ENCODE measurements at regions not wholly inside any gene's neighbourhood (a gene's known extent, or its start where the extent isn't known, plus 50 kb on each side); places are given as distances from the start of the nearest gene placed in this dataset.

GRCh38 chr18:73593207-73593606, 554.4 kb downstream of the FBXO15 start:
- no peaks in the 10 kb centered on the region for H3K27me3 Mint-ChIP-seq (ENCODE audit: unreplicated experiment)

GRCh38 chr18:73590950-73591349, 556.7 kb downstream of the FBXO15 start:
- H3K9me3 Mint-ChIP-seq (ENCODE audit: unreplicated experiment) = no peaks in the 10 kb centered on the region
- H3K4me3 Mint-ChIP-seq (ENCODE audit: unreplicated experiment) = no peak overlapping the region
- H3K36me3 Mint-ChIP-seq (ENCODE audit: unreplicated experiment) = no peaks in the 10 kb centered on the region
- no peak overlapping the region for H3K27ac Mint-ChIP-seq (ENCODE audit: unreplicated experiment)
- H3K4me1 Mint-ChIP-seq (ENCODE audit: low read depth, unreplicated experiment) = no peaks in the 10 kb centered on the region
- TF ChIP-seq, protein P1, sequence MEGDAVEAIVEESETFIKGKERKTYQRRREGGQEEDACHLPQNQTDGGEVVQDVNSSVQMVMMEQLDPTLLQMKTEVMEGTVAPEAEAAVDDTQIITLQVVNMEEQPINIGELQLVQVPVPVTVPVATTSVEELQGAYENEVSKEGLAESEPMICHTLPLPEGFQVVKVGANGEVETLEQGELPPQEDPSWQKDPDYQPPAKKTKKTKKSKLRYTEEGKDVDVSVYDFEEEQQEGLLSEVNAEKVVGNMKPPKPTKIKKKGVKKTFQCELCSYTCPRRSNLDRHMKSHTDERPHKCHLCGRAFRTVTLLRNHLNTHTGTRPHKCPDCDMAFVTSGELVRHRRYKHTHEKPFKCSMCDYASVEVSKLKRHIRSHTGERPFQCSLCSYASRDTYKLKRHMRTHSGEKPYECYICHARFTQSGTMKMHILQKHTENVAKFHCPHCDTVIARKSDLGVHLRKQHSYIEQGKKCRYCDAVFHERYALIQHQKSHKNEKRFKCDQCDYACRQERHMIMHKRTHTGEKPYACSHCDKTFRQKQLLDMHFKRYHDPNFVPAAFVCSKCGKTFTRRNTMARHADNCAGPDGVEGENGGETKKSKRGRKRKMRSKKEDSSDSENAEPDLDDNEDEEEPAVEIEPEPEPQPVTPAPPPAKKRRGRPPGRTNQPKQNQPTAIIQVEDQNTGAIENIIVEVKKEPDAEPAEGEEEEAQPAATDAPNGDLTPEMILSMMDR (IDR thresholded peaks at IDR 0.05; ENCODE audit: partially characterized antibody, unreplicated experiment) = no peak
- H3K27me3 Mint-ChIP-seq (ENCODE audit: unreplicated experiment) = no peaks in the 10 kb centered on the region
- no peak for DNase-seq

More at GRCh38 chr18:73593207-73593606, 554.4 kb downstream of the FBXO15 start:
- no peak overlapping the region for H3K4me3 Mint-ChIP-seq (ENCODE audit: unreplicated experiment)
- no peaks in the 10 kb centered on the region for H3K9me3 Mint-ChIP-seq (ENCODE audit: unreplicated experiment)
- no peak overlapping the region for H3K27ac Mint-ChIP-seq (ENCODE audit: unreplicated experiment)
- H3K4me1 Mint-ChIP-seq (ENCODE audit: low read depth, unreplicated experiment) = no peaks in the 10 kb centered on the region
- no peak for DNase-seq
- TF ChIP-seq, protein P1 (IDR thresholded peaks at IDR 0.05; ENCODE audit: partially characterized antibody, unreplicated experiment) = no peak
- H3K36me3 Mint-ChIP-seq (ENCODE audit: unreplicated experiment) = no peaks in the 10 kb centered on the region

DNA sequence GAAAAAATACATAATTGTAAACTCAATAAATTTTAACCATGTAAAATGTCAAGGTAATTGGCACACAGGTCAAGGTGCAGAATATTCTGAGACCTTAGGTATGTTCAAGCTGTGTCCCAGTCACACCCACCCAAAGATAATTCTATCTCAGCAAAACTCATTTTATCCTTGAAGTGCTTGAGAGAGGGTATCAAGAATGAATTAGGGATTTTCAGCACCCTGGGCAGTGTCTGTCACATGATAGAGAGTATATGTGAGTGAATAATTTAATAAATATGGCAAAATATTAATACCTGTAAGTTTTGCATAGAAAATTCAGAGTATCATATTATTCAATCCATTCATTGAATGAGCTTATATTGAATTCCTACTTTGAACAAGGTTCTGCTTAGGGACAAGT, 567.9 kb downstream of the FBXO15 start:
- Mint-ChIP-seq H3K27me3 (ENCODE audit: unreplicated experiment) (no peaks in the 10 kb centered on the region), H3K36me3 (ENCODE audit: unreplicated experiment) (no peaks in the 10 kb centered on the region), H3K9me3 (ENCODE audit: unreplicated experiment) (no peaks in the 10 kb centered on the region), H3K4me1 (ENCODE audit: low read depth, unreplicated experiment) (no peaks in the 10 kb centered on the region), H3K27ac (ENCODE audit: unreplicated experiment) (no peak overlapping the region), H3K4me3 (ENCODE audit: unreplicated experiment) (no peak overlapping the region)
- TF ChIP-seq, protein P1 (IDR thresholded peaks at IDR 0.05; ENCODE audit: partially characterized antibody, unreplicated experiment) = no peak
- DNase-seq = no peak

- Mint-ChIP-seq H3K27ac (ENCODE audit: unreplicated experiment) (no peak overlapping the region), H3K4me1 (ENCODE audit: low read depth, unreplicated experiment) (no peaks in the 10 kb centered on the region), H3K27me3 (ENCODE audit: unreplicated experiment) (no peaks in the 10 kb centered on the region), H3K36me3 (ENCODE audit: unreplicated experiment) (no peaks in the 10 kb centered on the region), H3K4me3 (ENCODE audit: unreplicated experiment) (no peak overlapping the region), H3K9me3 (ENCODE audit: unreplicated experiment) (no peaks in the 10 kb centered on the region)
- no peak for DNase-seq
- TF ChIP-seq, protein P1 (IDR thresholded peaks at IDR 0.05; ENCODE audit: partially characterized antibody, unreplicated experiment) = no peak
Observed at GRCh38 chr18:73577365-73577764, 570.3 kb downstream of the FBXO15 start.

- H3K27ac Mint-ChIP-seq (ENCODE audit: unreplicated experiment) = no peak overlapping the region
- no peaks in the 10 kb centered on the region for H3K27me3 Mint-ChIP-seq (ENCODE audit: unreplicated experiment)
- H3K9me3 Mint-ChIP-seq (ENCODE audit: unreplicated experiment) = no peaks in the 10 kb centered on the region
- H3K4me3 Mint-ChIP-seq (ENCODE audit: unreplicated experiment) = no peak overlapping the region
- H3K4me1 Mint-ChIP-seq (ENCODE audit: low read depth, unreplicated experiment) = no peaks in the 10 kb centered on the region
- no peak for DNase-seq
- no peaks in the 10 kb centered on the region for H3K36me3 Mint-ChIP-seq (ENCODE audit: unreplicated experiment)
- TF ChIP-seq, protein P1 (IDR thresholded peaks at IDR 0.05; ENCODE audit: partially characterized antibody, unreplicated experiment) = no peak
Observed at GRCh38 chr18:73563901-73564472, 583.6 kb downstream of the FBXO15 start.

Measured in glutamatergic neuron (in vitro differentiated cells).